ENCODE measurements at regions not wholly inside any gene's neighbourhood (a gene's known extent, or its start where the extent isn't known, plus 50 kb on each side); places are given as distances from the start of the nearest gene placed in this dataset.

DNA sequence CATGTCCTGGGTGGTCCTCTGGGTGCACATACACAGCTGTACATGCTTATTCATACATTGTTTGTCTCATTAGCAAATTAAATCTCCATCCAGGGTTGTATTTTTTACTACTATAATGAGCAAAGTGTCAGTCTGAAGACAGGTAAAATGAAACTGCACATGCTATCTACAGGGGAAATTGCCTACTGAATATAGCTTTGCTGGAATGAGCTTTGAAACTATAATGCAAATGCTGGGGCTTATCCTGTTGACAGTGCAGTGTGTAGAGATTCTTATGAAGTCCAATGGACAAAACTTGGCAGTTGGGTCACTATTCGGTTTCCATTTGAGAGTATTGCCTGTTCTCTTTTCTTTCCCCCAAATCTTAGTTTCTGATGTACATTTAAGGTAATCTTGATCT lies 292.8 kb upstream of the LRP1B start (continued):
- TF ChIP-seq, protein P1, sequence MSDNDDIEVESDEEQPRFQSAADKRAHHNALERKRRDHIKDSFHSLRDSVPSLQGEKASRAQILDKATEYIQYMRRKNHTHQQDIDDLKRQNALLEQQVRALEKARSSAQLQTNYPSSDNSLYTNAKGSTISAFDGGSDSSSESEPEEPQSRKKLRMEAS (IDR thresholded peaks at IDR 0.05; ENCODE audit: low read depth), result no peak
- TF ChIP-seq TAF1 (IDR thresholded peaks at IDR 0.05; ENCODE audit: borderline replicate concordance, low read depth, low read length) (no peak), GABPA (IDR thresholded peaks at IDR 0.05; ENCODE audit: low read depth) (no peak), SMC3 (IDR thresholded peaks at IDR 0.05; ENCODE audit: low read depth, low read length) (no peak)

DNA sequence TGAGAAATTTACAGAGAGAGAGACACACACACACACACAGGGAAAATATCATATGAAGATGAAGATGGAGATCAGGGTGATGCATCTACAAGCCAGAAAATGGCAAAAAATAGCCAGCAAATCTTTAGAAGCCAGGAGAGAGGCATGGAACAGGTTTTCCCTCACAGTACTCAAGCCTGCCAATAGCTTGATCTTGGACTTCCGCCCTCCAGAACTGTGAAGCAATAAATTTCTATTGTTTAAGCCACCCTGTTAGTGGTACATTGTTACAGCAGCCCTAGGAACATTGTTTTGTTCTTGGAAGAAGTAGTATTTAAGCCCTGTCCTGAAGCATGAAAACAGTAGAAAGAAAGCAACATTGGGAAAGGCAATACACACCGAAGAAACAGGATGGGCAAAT lies 292.0 kb upstream of the LRP1B start:
- H3K9ac ChIP-seq, result no peak overlapping the region
- CTCF ChIA-PET, result no interaction called here
- no peaks in the 10 kb centered on the region for H3K79me2 ChIP-seq (ENCODE audit: insufficient read depth)
- no peaks in the 10 kb centered on the region for H3F3A ChIP-seq (replicated peaks; ENCODE audit: insufficient read depth)
- no peaks in the 10 kb centered on the region for H3K27me3 ChIP-seq (ENCODE audit: insufficient read depth)
- TF ChIP-seq POLR2AphosphoS5 (IDR thresholded peaks at IDR 0.05; ENCODE audit: low read depth, low read length) (no peak), FOSL2 (IDR thresholded peaks at IDR 0.05; ENCODE audit: borderline replicate concordance, low read depth) (no peak), CHD2 (IDR thresholded peaks at IDR 0.05; ENCODE audit: low read length, partially characterized antibody) (no peak), SMC3 (IDR thresholded peaks at IDR 0.05; ENCODE audit: low read depth, low read length) (no peak), JUND (IDR thresholded peaks at IDR 0.05) (no peak), RXRA (IDR thresholded peaks at IDR 0.05; ENCODE audit: borderline replicate concordance, low read depth) (no peak), NFIC (IDR thresholded peaks at IDR 0.05; ENCODE audit: borderline replicate concordance) (no peak), EZH2phosphoT487 (IDR thresholded peaks at IDR 0.05; ENCODE audit: borderline replicate concordance, low read depth) (no peak), YY1 (IDR thresholded peaks at IDR 0.05; ENCODE audit: low read depth) (no peak), NRF1 (IDR thresholded peaks at IDR 0.05; ENCODE audit: low read depth, low read length) (no peak)
- TF ChIP-seq, protein P2, sequence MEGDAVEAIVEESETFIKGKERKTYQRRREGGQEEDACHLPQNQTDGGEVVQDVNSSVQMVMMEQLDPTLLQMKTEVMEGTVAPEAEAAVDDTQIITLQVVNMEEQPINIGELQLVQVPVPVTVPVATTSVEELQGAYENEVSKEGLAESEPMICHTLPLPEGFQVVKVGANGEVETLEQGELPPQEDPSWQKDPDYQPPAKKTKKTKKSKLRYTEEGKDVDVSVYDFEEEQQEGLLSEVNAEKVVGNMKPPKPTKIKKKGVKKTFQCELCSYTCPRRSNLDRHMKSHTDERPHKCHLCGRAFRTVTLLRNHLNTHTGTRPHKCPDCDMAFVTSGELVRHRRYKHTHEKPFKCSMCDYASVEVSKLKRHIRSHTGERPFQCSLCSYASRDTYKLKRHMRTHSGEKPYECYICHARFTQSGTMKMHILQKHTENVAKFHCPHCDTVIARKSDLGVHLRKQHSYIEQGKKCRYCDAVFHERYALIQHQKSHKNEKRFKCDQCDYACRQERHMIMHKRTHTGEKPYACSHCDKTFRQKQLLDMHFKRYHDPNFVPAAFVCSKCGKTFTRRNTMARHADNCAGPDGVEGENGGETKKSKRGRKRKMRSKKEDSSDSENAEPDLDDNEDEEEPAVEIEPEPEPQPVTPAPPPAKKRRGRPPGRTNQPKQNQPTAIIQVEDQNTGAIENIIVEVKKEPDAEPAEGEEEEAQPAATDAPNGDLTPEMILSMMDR (IDR thresholded peaks at IDR 0.05), result no peak
- TF ChIP-seq, protein P3, sequence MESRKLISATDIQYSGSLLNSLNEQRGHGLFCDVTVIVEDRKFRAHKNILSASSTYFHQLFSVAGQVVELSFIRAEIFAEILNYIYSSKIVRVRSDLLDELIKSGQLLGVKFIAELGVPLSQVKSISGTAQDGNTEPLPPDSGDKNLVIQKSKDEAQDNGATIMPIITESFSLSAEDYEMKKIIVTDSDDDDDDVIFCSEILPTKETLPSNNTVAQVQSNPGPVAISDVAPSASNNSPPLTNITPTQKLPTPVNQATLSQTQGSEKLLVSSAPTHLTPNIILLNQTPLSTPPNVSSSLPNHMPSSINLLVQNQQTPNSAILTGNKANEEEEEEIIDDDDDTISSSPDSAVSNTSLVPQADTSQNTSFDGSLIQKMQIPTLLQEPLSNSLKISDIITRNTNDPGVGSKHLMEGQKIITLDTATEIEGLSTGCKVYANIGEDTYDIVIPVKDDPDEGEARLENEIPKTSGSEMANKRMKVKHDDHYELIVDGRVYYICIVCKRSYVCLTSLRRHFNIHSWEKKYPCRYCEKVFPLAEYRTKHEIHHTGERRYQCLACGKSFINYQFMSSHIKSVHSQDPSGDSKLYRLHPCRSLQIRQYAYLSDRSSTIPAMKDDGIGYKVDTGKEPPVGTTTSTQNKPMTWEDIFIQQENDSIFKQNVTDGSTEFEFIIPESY (IDR thresholded peaks at IDR 0.05; ENCODE audit: borderline replicate concordance, low read depth), result no peak
- no peak overlapping the region for H3K27ac ChIP-seq (ENCODE audit: low read depth in 2 of 2, low read length in 1 of 2)
- no peak for DNase-seq
- H3K4me2 ChIP-seq, result no peak overlapping the region
- no peaks in the 10 kb centered on the region for H3K9me3 ChIP-seq
- H3K4me1 ChIP-seq (ENCODE audit: control insufficient read depth in 1 of 2, insufficient read depth in 2 of 2, low read depth in 1 of 2, low read length in 1 of 2), result peaks cover 0 to 6% of the 10 kb centered on the region in 2 experiments; a peak in 2 of 4 replicates
- POLR2A ChIA-PET, result no interaction called here
- H4K20me1 ChIP-seq (ENCODE audit: insufficient read depth), result no peaks in the 10 kb centered on the region
- WGBS (ENCODE audit: low lambda C conversion rate), result 65% methylated on average over 2 of the region's 2 CpGs
- no peaks in the 10 kb centered on the region for H3K9me2 ChIP-seq
- no peaks in the 10 kb centered on the region for H3K36me3 ChIP-seq (replicated peaks in 1 of 2; ENCODE audit: control insufficient read depth in 1 of 2, insufficient read depth in 2 of 2, low read length in 1 of 2)
- H2AFZ ChIP-seq (ENCODE audit: low read depth), result no peak overlapping the region
- H3K4me3 ChIP-seq (ENCODE audit: low read depth in 2 of 2, low read length in 1 of 2), result no peak overlapping the region
